ENCODE measurements at regions not wholly inside any gene's neighbourhood (a gene's known extent, or its start where the extent isn't known, plus 50 kb on each side); places are given as distances from the start of the nearest gene placed in this dataset.

DNA sequence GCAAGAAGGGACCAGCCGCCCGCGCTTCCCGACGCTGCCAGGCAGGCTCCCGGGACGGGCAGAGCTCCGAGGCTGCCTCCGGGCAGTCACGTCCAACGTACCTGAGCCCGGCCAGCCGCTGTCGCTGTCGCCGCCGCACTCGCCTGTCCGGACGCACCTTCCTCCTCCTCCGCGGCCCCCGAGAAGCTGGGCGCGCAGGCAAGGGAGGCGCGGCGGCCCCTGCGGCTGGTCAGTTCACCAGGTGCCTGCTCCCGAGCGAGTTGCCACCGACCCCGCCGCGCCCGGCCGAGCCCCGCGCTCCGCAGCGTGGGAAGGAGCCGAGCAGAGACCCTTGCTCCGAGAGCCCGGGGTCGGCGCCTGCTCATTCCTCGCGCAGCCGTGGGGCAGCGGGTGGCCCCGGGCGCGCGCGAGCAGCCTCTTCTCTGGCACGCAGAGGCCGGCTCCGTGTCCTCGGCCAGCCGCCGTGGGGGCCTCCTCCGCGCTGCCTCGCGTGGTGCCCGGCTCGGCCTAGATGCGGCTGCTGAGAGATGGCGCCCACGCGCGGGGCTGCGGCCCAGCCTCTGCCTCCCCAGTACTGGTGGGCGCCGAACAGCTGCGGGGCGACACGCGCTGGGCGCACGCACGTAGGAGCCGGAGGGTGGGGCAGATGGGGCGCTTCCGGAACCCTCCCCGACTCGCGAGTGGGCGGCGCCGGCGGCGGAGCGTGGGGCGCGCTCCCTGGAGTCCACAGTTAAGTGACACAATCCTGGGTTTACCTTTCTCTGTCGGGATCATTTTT lies 419.4 kb downstream of the UQCRFS1 start:
- TF ChIP-seq Cebpa-rat (IDR thresholded peaks at IDR 0.05), result no peak
- Histone ChIP-seq H4K20me1 (no peaks in the 10 kb centered on the region), H3K4me3 (no peak overlapping the region), H3K27me3 (no peaks in the 10 kb centered on the region), H3K4me2 (no peak overlapping the region), H3K9ac (no peak overlapping the region), H3K4me1 (peaks cover 7% of the 10 kb centered on the region; the same call in 1 of the 2 replicates), H3K36me3 (no peaks in the 10 kb centered on the region), H3K27ac (no peak overlapping the region), H3K9me3 (peaks cover 14% of the 10 kb centered on the region)

- H3K4me3 ChIP-seq, result no peak overlapping the region
- H3K27ac ChIP-seq, result no peak overlapping the region
- no peaks in the 10 kb centered on the region for H3K36me3 ChIP-seq
- no peak for TF ChIP-seq Cebpa-rat (IDR thresholded peaks at IDR 0.05)
- no peak overlapping the region for H3K4me2 ChIP-seq
- H3K27me3 ChIP-seq, result no peaks in the 10 kb centered on the region
- H4K20me1 ChIP-seq, result no peaks in the 10 kb centered on the region
- peaks cover 25% of the 10 kb centered on the region for H3K9me3 ChIP-seq
- H3K9ac ChIP-seq, result no peak overlapping the region
- H3K4me1 ChIP-seq, result peaks cover 6% of the 10 kb centered on the region; the same call in 1 of the 2 replicates
Observed at GRCh38 chr19:28785971-28786370, 427.0 kb downstream of the UQCRFS1 start.

- Histone ChIP-seq H3K4me3 (no peak overlapping the region), H3K27ac (no peak overlapping the region), H3K4me2 (no peak overlapping the region), H4K20me1 (no peaks in the 10 kb centered on the region), H3K36me3 (no peaks in the 10 kb centered on the region), H3K4me1 (no peaks in the 10 kb centered on the region), H3K27me3 (no peaks in the 10 kb centered on the region), H3K9ac (no peak overlapping the region), H3K9me3 (peaks cover 15% of the 10 kb centered on the region)
- no peak for TF ChIP-seq Cebpa-rat (IDR thresholded peaks at IDR 0.05)
Observed at GRCh38 chr19:28764066-28764465, 448.9 kb downstream of the UQCRFS1 start.

- no peak for TF ChIP-seq Cebpa-rat (IDR thresholded peaks at IDR 0.05)
Observed at GRCh38 chr19:28746478-28746877, 466.5 kb downstream of the UQCRFS1 start.

GRCh38 chr19:28744943-28745342 lies 468.0 kb downstream of the UQCRFS1 start:
- Histone ChIP-seq H4K20me1 (no peaks in the 10 kb centered on the region), H3K27ac (no peak overlapping the region), H3K9ac (no peak overlapping the region), H3K27me3 (no peaks in the 10 kb centered on the region), H3K36me3 (no peaks in the 10 kb centered on the region), H3K4me1 (no peaks in the 10 kb centered on the region), H3K9me3 (peaks cover 14% of the 10 kb centered on the region), H3K4me3 (no peak overlapping the region), H3K4me2 (no peak overlapping the region)
- TF ChIP-seq Cebpa-rat (IDR thresholded peaks at IDR 0.05), result no peak

More at GRCh38 chr19:28746478-28746877, 466.5 kb downstream of the UQCRFS1 start:
- no peak overlapping the region for H3K4me2 ChIP-seq
- no peaks in the 10 kb centered on the region for H3K36me3 ChIP-seq
- peaks cover 17% of the 10 kb centered on the region for H3K9me3 ChIP-seq
- H3K27me3 ChIP-seq, result no peaks in the 10 kb centered on the region
- H3K4me1 ChIP-seq, result 0 out of 2 replicates have a peak, but pooled peaks cover 10% of the 10 kb centered on the region
- H4K20me1 ChIP-seq, result no peaks in the 10 kb centered on the region
- H3K4me3 ChIP-seq, result no peak overlapping the region
- no peak overlapping the region for H3K9ac ChIP-seq
- H3K27ac ChIP-seq, result no peak overlapping the region

DNA sequence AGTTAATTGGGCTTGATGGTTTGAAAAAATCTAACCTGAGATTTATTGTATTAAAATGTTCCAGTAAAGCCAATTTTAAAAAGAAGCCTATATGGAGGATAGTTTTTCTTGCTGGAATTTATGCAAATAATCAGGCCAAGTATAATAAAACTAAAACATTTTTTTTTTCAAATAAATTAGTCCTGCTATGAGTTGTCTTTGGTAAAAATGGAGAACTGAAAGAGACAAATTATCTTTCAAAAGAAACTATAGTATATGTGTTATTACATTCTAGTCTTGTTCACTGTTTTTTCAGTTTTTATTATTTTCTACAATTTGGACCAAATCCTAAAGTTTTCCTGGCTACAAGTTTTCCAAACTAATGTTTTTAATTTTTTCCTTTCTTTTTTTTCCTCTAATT lies 468.9 kb downstream of the UQCRFS1 start:
- Histone ChIP-seq H3K4me3 (no peak overlapping the region), H3K27ac (no peak overlapping the region), H3K27me3 (no peaks in the 10 kb centered on the region), H4K20me1 (no peaks in the 10 kb centered on the region), H3K4me2 (no peak overlapping the region), H3K9me3 (peaks cover 4% of the 10 kb centered on the region), H3K36me3 (no peaks in the 10 kb centered on the region), H3K4me1 (no peaks in the 10 kb centered on the region), H3K9ac (no peak overlapping the region)
- TF ChIP-seq Cebpa-rat (IDR thresholded peaks at IDR 0.05), result no peak

DNA sequence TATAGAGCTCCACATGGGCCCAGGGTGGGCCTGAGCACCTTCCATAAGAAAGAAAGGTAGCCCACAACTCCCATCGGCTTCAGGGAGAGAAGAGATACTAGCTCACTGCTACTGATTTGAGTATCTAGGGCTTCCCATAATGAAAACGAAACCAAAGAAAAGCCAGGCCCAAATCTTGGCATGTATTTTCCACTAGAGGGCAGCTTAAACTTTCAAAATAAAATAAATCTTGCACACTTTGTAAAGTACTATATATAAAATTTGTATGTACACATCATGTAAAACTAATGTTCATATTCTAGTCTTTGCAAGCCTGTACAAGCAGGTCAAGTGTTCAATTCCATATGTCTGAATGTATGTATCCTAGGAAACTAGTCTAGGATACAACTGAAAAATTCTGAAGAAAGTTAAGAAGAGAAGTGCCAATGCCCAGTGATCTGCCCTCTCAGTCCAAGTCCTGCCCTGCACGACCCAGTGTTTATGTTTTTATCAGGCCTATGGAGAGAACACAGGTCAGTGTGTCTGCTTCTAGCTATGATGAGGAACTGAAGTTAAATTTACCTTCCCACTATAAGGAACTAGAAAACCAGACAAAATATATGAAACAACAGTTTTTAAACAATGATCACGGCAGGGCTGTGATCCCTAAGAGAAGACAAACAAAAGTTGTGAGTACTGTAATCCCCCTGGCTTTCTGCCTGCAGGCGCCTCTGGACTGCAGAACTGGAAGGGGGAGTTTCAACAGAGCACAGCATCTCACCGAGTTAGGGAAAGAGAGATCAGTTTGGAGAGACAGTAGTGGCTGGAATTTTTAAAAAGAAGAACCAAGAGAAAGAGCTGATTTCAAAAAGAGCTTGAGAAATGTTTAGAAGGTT lies 475.7 kb downstream of the UQCRFS1 start:
- H3K27ac ChIP-seq, result peak overlapping the region; percentile 60
- no peak overlapping the region for H3K4me3 ChIP-seq
- no peaks in the 10 kb centered on the region for H3K27me3 ChIP-seq
- no peaks in the 10 kb centered on the region for H3K9me3 ChIP-seq
- H4K20me1 ChIP-seq, result no peaks in the 10 kb centered on the region
- H3K4me1 ChIP-seq, result peaks cover 8% of the 10 kb centered on the region
- no peaks in the 10 kb centered on the region for H3K36me3 ChIP-seq
- no peak for TF ChIP-seq Cebpa-rat (IDR thresholded peaks at IDR 0.05)
- peak overlapping the region; percentile 53 for H3K4me2 ChIP-seq
- peak overlapping the region; percentile 58; the same call in 1 of the 2 replicates for H3K9ac ChIP-seq

DNA sequence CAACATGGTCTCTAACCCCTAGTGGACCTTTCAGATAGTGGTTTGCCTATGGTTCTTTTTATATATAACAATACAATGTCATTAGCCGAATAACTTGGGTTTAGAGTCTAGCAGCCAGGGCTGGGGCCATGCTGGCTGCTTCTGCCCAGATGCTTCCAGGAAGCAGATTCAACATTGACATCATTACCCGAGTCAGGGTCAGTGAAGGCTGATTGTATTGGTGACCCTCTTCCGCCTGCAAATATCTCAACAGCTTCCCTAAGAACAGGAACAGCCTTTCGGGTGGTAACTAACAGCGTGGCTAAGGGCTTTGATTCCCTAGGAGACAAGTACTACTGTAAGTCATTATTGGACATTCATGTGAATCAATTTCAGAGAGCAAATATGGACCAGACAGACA lies 476.4 kb downstream of the UQCRFS1 start:
- peak overlapping the region; percentile 58; the same call in 1 of the 2 replicates for H3K9ac ChIP-seq
- peak overlapping the region; percentile 53 for H3K4me2 ChIP-seq
- H3K4me3 ChIP-seq, result no peak overlapping the region
- H4K20me1 ChIP-seq, result no peaks in the 10 kb centered on the region
- H3K36me3 ChIP-seq, result no peaks in the 10 kb centered on the region
- H3K4me1 ChIP-seq, result peaks cover 8% of the 10 kb centered on the region
- H3K27me3 ChIP-seq, result no peaks in the 10 kb centered on the region
- peak overlapping the region; percentile 60 for H3K27ac ChIP-seq
- TF ChIP-seq Cebpa-rat (IDR thresholded peaks at IDR 0.05), result no peak
- no peaks in the 10 kb centered on the region for H3K9me3 ChIP-seq

DNA sequence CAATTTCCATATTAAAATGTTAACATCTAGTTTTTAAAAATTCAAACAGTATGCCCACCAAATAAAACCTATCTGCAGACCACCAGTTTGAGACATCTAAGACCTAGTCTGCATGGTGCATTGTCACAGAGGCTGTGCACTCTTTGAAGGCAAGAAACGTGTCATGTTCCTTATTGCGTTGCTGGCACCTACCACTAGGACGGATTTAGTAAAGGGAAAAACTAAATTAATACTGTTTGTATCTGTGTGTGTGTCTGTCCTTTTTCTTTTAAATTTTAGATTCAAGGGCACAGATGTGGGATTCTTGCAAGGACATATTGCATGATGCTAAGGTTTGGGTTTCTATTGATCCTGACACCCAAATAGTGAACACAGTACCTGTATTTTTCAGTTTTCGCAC lies 481.4 kb downstream of the UQCRFS1 start:
- no peaks in the 10 kb centered on the region for H3K36me3 ChIP-seq
- no peak overlapping the region for H3K27ac ChIP-seq
- H3K9me3 ChIP-seq, result 0 out of 2 replicates have a peak, but pooled peaks cover 6% of the 10 kb centered on the region
- H3K9ac ChIP-seq, result no peak overlapping the region
- H3K4me1 ChIP-seq, result peaks cover 5% of the 10 kb centered on the region
- no peaks in the 10 kb centered on the region for H3K27me3 ChIP-seq
- no peaks in the 10 kb centered on the region for H4K20me1 ChIP-seq
- no peak overlapping the region for H3K4me2 ChIP-seq
- TF ChIP-seq Cebpa-rat (IDR thresholded peaks at IDR 0.05), result no peak
- no peak overlapping the region for H3K4me3 ChIP-seq
